Uterus (tissue), 3 donors: ENCODE measurements at regions not wholly inside any gene's neighbourhood (a gene's known extent, or its start where the extent isn't known, plus 50 kb on each side); places are given as distances from the start of the nearest gene placed in this dataset.

Experiments used
- DNase-seq, 2 donors: peaks; one replicate each; pipeline ENCODE4 v3.0.0-alpha.2; 2019 to 2020
- H3K27ac ChIP-seq, 2 donors: fragments of 200-600 bp; sonication (generic); 1 replicate in 1 of 2; 2 replicates in 1 of 2; pipeline ENCODE4 v1.5.1; 2016 to 2018
- H3K27me3 ChIP-seq, 2 donors: fragments of 200-600 bp; sonication (generic); one replicate each; pipeline ENCODE4 v1.5.1; 2018 to 2019; ENCODE audit warnings: control low read depth in 1 of 2
- H3K36me3 ChIP-seq, 2 donors: fragments of 200-600 bp; sonication (generic); one replicate each; pipeline ENCODE4 v1.5.1; 2019; ENCODE audit warnings: control low read depth in 1 of 2
- H3K4me1 ChIP-seq, 2 donors: fragments of 200-600 bp; sonication (generic); one replicate each; pipeline ENCODE4 v1.5.1; 2018 to 2019; ENCODE audit warnings: control low read depth in 1 of 2
- H3K4me3 ChIP-seq, 2 donors: fragments of 200-600 bp; sonication (generic); 1 replicate in 1 of 2; 2 replicates in 1 of 2; pipeline ENCODE4 v1.5.1; 2018 to 2019; ENCODE audit warnings: mild to moderate bottlenecking in 1 of 2
- H3K9me3 ChIP-seq, 2 donors: fragments of 200-600 bp; sonication (generic); one replicate each; pipeline ENCODE4 v1.5.1; 2019; ENCODE audit warnings: control low read depth in 1 of 2
- CTCF ChIP-seq, 4 experiments: fragments of 200-600 bp in 2 of 4; fragments of 450-650 bp in 2 of 4; sonication (generic) in 2 of 4; IDR thresholded peaks; one replicate each; pipeline ENCODE4 v1.5.1; 2016 to 2019; ENCODE audit warnings: antibody characterized with exemption in 4 of 4, mild to moderate bottlenecking in 2 of 4, moderate library complexity in 1 of 4
- POLR2A ChIP-seq, 2 donors: fragments of 450-650 bp; IDR thresholded peaks; one replicate each; pipeline ENCODE4 v1.6.1; 2016; ENCODE audit warnings: antibody characterized with exemption in 2 of 2, mild to moderate bottlenecking in 1 of 2, moderate library complexity in 1 of 2
- intact Hi-C: fragments of 100-400 bp; cut with DNase I; formaldehyde crosslinking; loops from one replicate; pipeline ENCODE4 v1.15.1; 2023; ENCODE audit warnings: low total_unique reads
- donor health status: DM: yes; HTN: yes; CAD: no.

- no peaks in the 10 kb centered on the region for H3K4me1 ChIP-seq
- DNase-seq: no peak
- TF ChIP-seq POLR2A (IDR thresholded peaks at IDR 0.05) (no peak), CTCF (IDR thresholded peaks at IDR 0.05) (no peak)
- H3K4me3 ChIP-seq: no peak overlapping the region
- H3K36me3 ChIP-seq: no peaks in the 10 kb centered on the region
- no peaks in the 10 kb centered on the region for H3K27me3 ChIP-seq
- H3K9me3 ChIP-seq: no peaks in the 10 kb centered on the region
- no peak overlapping the region for H3K27ac ChIP-seq
- intact Hi-C loops: no loop called here
Measured at GRCh38 chr6:21924002-21924401, 330.5 kb downstream of the SOX4 start.

GRCh38 chr6:21928827-21929226 lies 335.3 kb downstream of the SOX4 start:
- Histone ChIP-seq H3K36me3 (no peaks in the 10 kb centered on the region), H3K4me1 (no peaks in the 10 kb centered on the region), H3K9me3 (no peaks in the 10 kb centered on the region), H3K27ac (no peak overlapping the region), H3K27me3 (no peaks in the 10 kb centered on the region), H3K4me3 (no peak overlapping the region)
- intact Hi-C loops: no loop called here
- TF ChIP-seq POLR2A (IDR thresholded peaks at IDR 0.05) (no peak), CTCF (IDR thresholded peaks at IDR 0.05) (no peak)
- DNase-seq: no peak

- H3K36me3 ChIP-seq: no peaks in the 10 kb centered on the region
- no peaks in the 10 kb centered on the region for H3K9me3 ChIP-seq
- TF ChIP-seq CTCF (IDR thresholded peaks at IDR 0.05) (no peak), POLR2A (IDR thresholded peaks at IDR 0.05) (no peak)
- H3K27ac ChIP-seq: no peak overlapping the region
- no peak overlapping the region for H3K4me3 ChIP-seq
- H3K27me3 ChIP-seq: no peaks in the 10 kb centered on the region
- H3K4me1 ChIP-seq: no peaks in the 10 kb centered on the region
- intact Hi-C loops: no loop called here
- DNase-seq: no peak
Measured at GRCh38 chr6:21931641-21932335, 338.2 kb downstream of the SOX4 start.

GRCh38 chr6:21933351-21933750 lies 339.8 kb downstream of the SOX4 start:
- Histone ChIP-seq H3K27ac (no peak overlapping the region), H3K4me1 (no peaks in the 10 kb centered on the region), H3K27me3 (no peaks in the 10 kb centered on the region), H3K36me3 (no peaks in the 10 kb centered on the region), H3K4me3 (no peak overlapping the region), H3K9me3 (no peaks in the 10 kb centered on the region)
- no peak for DNase-seq
- TF ChIP-seq CTCF (IDR thresholded peaks at IDR 0.05): no peak
- intact Hi-C loops: no loop called here

GRCh38 chr6:21935142-21935541 lies 341.6 kb downstream of the SOX4 start:
- intact Hi-C loops: no loop called here
- Histone ChIP-seq H3K9me3 (no peaks in the 10 kb centered on the region), H3K36me3 (no peaks in the 10 kb centered on the region), H3K27me3 (no peaks in the 10 kb centered on the region), H3K4me3 (no peak overlapping the region), H3K4me1 (no peaks in the 10 kb centered on the region), H3K27ac (no peak overlapping the region)
- no peak for TF ChIP-seq CTCF (IDR thresholded peaks at IDR 0.05)
- TF ChIP-seq POLR2A (IDR thresholded peaks at IDR 0.05): no peak
- DNase-seq: no peak
